Ishikawa (cell line): ENCODE measurements at regions not wholly inside any gene's neighbourhood (a gene's known extent, or its start where the extent isn't known, plus 50 kb on each side); places are given as distances from the start of the nearest gene placed in this dataset.

Experiments
- CEBPB ChIP-seq: IDR thresholded peaks from 2 replicates; pipeline ENCODE4 v1.6.1; 2012
- EP300 ChIP-seq: IDR thresholded peaks from 2 replicates; pipeline ENCODE4 v1.6.1; 2012; ENCODE audit warnings: borderline replicate concordance
- FOXM1 ChIP-seq: IDR thresholded peaks from 2 replicates; pipeline ENCODE4 v1.6.1; 2012; ENCODE audit warnings: low read depth, borderline replicate concordance
- MAX ChIP-seq: IDR thresholded peaks from 2 replicates; pipeline ENCODE4 v1.6.1; 2012
- RAD21 ChIP-seq: IDR thresholded peaks from 2 replicates; pipeline ENCODE4 v1.6.1; 2012; ENCODE audit warnings: low read depth
- REST ChIP-seq: IDR thresholded peaks from 2 replicates; pipeline ENCODE4 v1.6.1; 2012; ENCODE audit warnings: low read depth, mild to moderate bottlenecking
- TAF1 ChIP-seq: IDR thresholded peaks from 2 replicates; pipeline ENCODE4 v1.6.1; 2012; ENCODE audit warnings: low read depth, mild to moderate bottlenecking
- TCF12 ChIP-seq: IDR thresholded peaks from 2 replicates; pipeline ENCODE4 v1.6.1; 2012; ENCODE audit warnings: low read depth
- YY1 ChIP-seq: IDR thresholded peaks from 2 replicates; pipeline ENCODE4 v1.6.1; 2012; ENCODE audit warnings: low read depth

- TF ChIP-seq RAD21 (no peak), FOXM1 (no peak), EP300 (no peak), TCF12 (no peak), CEBPB (no peak), REST (no peak), TAF1 (no peak), YY1 (no peak), MAX (no peak)
Measured at GRCh38 chr14:55942826-55943225, 175.4 kb upstream of the PELI2 start.
